Endodermal cell (in vitro differentiated cells): ENCODE measurements at regions not wholly inside any gene's neighbourhood (a gene's known extent, or its start where the extent isn't known, plus 50 kb on each side); places are given as distances from the start of the nearest gene placed in this dataset.
A peak's percentile ranks its signal among the peaks of the same experiment; 100 is the strongest.

Experiments
- DNase-seq: peaks from one replicate; pipeline ENCODE4 v3.0.0-alpha.2; 2017
- H3K27ac ChIP-seq: 2 replicates; pipeline ENCODE4 v1.5.1; 2013; ENCODE audit warnings: mild to moderate bottlenecking, low read depth, low read length, moderate library complexity
- H3K27me3 ChIP-seq: 2 replicates; pipeline ENCODE4 v1.6.1; 2013; ENCODE audit warnings: mild to moderate bottlenecking, low read length, moderate library complexity; ENCODE audit not compliant: insufficient read depth, control insufficient read depth, poor library complexity, severe bottlenecking
- H3K36me3 ChIP-seq: 2 replicates; pipeline ENCODE4 v1.7.0; 2013; ENCODE audit warnings: mild to moderate bottlenecking, low read length, moderate library complexity; ENCODE audit not compliant: control insufficient read depth, insufficient read depth
- H3K4me1 ChIP-seq: one replicate; pipeline ENCODE4 v1.7.0; 2013; ENCODE audit warnings: low read length; ENCODE audit not compliant: control insufficient read depth, insufficient read depth
- H3K4me3 ChIP-seq: 2 replicates; pipeline ENCODE4 v1.5.1; 2013; ENCODE audit warnings: mild to moderate bottlenecking, low read length, moderate library complexity
- H3K9ac ChIP-seq: 2 replicates; pipeline ENCODE4 v1.6.1; 2013; ENCODE audit warnings: mild to moderate bottlenecking, low read length, moderate library complexity; ENCODE audit not compliant: poor library complexity, severe bottlenecking; ENCODE audit errors: extremely low read depth
- H3K9me3 ChIP-seq: 2 replicates; pipeline ENCODE4 v1.6.1; 2013; ENCODE audit warnings: mild to moderate bottlenecking, low read length, moderate library complexity; ENCODE audit not compliant: control insufficient read depth
- H3K27ac Mint-ChIP-seq: 2 replicates; pipeline ENCODE4 v1.8.0; 2020; ENCODE audit warnings: mixed read lengths
- H3K27me3 Mint-ChIP-seq: 2 replicates; pipeline ENCODE4 v1.8.0; 2021; ENCODE audit warnings: mild to moderate bottlenecking, mixed read lengths; ENCODE audit not compliant: insufficient read depth
- H3K36me3 Mint-ChIP-seq: 2 replicates; pipeline ENCODE4 v1.8.0; 2020; ENCODE audit warnings: low read depth, mixed read lengths
- H3K4me1 Mint-ChIP-seq: 2 replicates; pipeline ENCODE4 v1.8.0; 2020; ENCODE audit warnings: mixed read lengths
- H3K4me3 Mint-ChIP-seq: 2 replicates; pipeline ENCODE4 v1.8.0; 2020; ENCODE audit warnings: mild to moderate bottlenecking, moderate library complexity, mixed read lengths
- H3K9me3 Mint-ChIP-seq: 2 replicates; pipeline ENCODE4 v1.8.0; 2020; ENCODE audit warnings: mild to moderate bottlenecking, mixed read lengths
- WGBS, 2 experiments: methylation state at CpG; one replicate each; pipeline versions ENCODE4 v1.1.5 to v1.1.7; 2013; ENCODE audit warnings: missing lambda C conversion rate in 2 of 2, mixed read lengths in 1 of 2; ENCODE audit not compliant: insufficient coverage in 1 of 2, insufficient read length in 1 of 2; 5-methylcytosine and 5-hydroxymethylcytosine counted together
- TF ChIP-seq, protein P1 (sequence below): fragments of 200-600 bp; sonication (generic); conservative IDR thresholded peaks from 2 replicates; pipeline ENCODE4 v1.5.0; 2021; ENCODE audit warnings: antibody characterized with exemption, mild to moderate bottlenecking

DNA sequence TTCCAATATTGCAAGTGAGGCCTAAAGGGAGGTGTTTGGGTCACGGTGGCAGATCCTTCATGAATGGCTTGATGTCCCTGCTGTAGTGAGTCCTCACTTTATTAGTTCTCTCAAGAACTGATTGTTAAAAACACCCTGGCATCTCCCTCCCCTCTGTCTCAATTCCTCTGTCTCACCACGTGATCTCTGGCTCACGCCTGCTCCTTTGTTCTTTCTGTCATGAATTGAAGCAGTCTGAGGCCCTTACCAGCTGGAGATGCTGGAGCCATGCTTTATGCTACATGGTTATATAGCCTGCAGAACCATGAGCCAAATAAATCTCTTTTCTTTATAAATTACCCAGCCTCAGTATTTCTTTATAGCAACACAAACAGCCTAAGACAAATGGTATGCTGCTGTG, 980.7 kb upstream of the GRIA3 start:
- H3K9me3 ChIP-seq, result peaks cover 3% of the 10 kb centered on the region
- peak; percentile 64 for DNase-seq
- no peaks in the 10 kb centered on the region for H3K4me1 ChIP-seq
- peaks cover 7% of the 10 kb centered on the region for H3K9me3 Mint-ChIP-seq
- peaks cover 11% of the 10 kb centered on the region for H3K4me1 Mint-ChIP-seq
- WGBS, 2 experiments, result 77% methylated on average over 3 of the region's 3 CpGs; no CpG with 5 or more reads in 1 of the 2 experiments
- no peak overlapping the region for H3K4me3 Mint-ChIP-seq
- no peaks in the 10 kb centered on the region for H3K27me3 ChIP-seq
- H3K9ac ChIP-seq, result no peak overlapping the region
- no peaks in the 10 kb centered on the region for H3K36me3 ChIP-seq
- H3K27ac Mint-ChIP-seq, result peak overlapping the region; percentile 60
- no peak overlapping the region for H3K27ac ChIP-seq
- TF ChIP-seq, protein P1, sequence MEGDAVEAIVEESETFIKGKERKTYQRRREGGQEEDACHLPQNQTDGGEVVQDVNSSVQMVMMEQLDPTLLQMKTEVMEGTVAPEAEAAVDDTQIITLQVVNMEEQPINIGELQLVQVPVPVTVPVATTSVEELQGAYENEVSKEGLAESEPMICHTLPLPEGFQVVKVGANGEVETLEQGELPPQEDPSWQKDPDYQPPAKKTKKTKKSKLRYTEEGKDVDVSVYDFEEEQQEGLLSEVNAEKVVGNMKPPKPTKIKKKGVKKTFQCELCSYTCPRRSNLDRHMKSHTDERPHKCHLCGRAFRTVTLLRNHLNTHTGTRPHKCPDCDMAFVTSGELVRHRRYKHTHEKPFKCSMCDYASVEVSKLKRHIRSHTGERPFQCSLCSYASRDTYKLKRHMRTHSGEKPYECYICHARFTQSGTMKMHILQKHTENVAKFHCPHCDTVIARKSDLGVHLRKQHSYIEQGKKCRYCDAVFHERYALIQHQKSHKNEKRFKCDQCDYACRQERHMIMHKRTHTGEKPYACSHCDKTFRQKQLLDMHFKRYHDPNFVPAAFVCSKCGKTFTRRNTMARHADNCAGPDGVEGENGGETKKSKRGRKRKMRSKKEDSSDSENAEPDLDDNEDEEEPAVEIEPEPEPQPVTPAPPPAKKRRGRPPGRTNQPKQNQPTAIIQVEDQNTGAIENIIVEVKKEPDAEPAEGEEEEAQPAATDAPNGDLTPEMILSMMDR, result no peak
- H3K4me3 ChIP-seq, result no peak overlapping the region
- H3K27me3 Mint-ChIP-seq, result no peaks in the 10 kb centered on the region
- H3K36me3 Mint-ChIP-seq, result peaks cover 12% of the 10 kb centered on the region

DNA sequence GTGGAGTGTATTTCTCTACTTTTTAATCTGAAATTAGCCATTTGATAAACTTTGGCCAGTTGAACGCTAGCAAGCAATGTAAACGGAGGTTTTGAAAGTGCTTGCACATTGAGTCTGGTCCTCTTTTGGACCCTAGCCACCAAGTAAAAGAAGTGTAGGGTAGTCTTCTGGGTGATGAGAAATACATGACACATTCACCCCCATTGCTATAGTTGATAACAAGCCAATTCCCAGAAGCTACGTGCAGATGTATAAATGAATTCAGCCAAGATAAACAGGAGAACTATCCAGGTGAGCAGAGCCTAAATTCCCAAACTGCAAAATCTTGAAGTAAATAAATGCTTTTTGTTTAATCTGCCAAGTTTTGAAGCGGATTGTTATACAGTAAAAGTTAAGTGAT, 965.4 kb upstream of the GRIA3 start:
- no peak overlapping the region for H3K27ac ChIP-seq

DNA sequence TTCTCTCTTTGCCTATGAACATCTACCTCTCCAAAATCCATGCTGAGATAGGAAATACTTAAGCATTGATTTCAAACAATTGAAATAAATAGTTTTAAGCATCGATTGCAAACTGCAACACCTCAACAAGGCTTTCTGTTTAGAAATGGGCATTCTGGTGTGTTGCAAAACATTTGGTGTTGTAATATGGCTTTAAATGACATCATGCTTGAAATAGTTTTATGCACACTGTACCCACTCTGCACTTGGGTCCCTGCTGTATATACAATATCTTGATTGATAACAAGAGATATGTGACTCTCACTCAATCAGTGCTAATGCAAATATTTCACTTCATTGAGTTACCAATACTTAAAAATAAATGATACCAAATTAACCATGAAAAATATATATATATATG, 964.9 kb upstream of the GRIA3 start:
- Mint-ChIP-seq H3K4me1 (peaks cover 32% of the 10 kb centered on the region), H3K36me3 (peaks cover 15% of the 10 kb centered on the region), H3K27me3 (no peaks in the 10 kb centered on the region), H3K9me3 (peaks cover 10% of the 10 kb centered on the region), H3K4me3 (no peak overlapping the region), H3K27ac (no peak overlapping the region)
- TF ChIP-seq, protein P1, result no peak
- 100% methylated on average over 1 of the region's 1 CpG; no CpG with 5 or more reads in 1 of the 2 experiments for WGBS, 2 experiments
- peaks cover 19% of the 10 kb centered on the region for H3K9me3 ChIP-seq
- no peaks in the 10 kb centered on the region for H3K4me1 ChIP-seq
- no peak overlapping the region for H3K9ac ChIP-seq
- no peak overlapping the region for H3K4me3 ChIP-seq
- H3K27ac ChIP-seq, result no peak overlapping the region
- H3K27me3 ChIP-seq, result no peaks in the 10 kb centered on the region
- H3K36me3 ChIP-seq, result no peaks in the 10 kb centered on the region
- no peak for DNase-seq

More for the DNA sequence above, 965.4 kb upstream of the GRIA3 start:
- Mint-ChIP-seq H3K4me1 (peaks cover 32% of the 10 kb centered on the region), H3K4me3 (no peak overlapping the region), H3K9me3 (peaks cover 10% of the 10 kb centered on the region), H3K27ac (no peak overlapping the region), H3K36me3 (peaks cover 12% of the 10 kb centered on the region), H3K27me3 (no peaks in the 10 kb centered on the region)
- Histone ChIP-seq H3K27me3 (no peaks in the 10 kb centered on the region), H3K9ac (no peak overlapping the region), H3K9me3 (peaks cover 23% of the 10 kb centered on the region), H3K4me3 (no peak overlapping the region), H3K4me1 (no peaks in the 10 kb centered on the region), H3K36me3 (no peaks in the 10 kb centered on the region)
- 100% methylated on average over 4 of the region's 4 CpGs; no CpG with 5 or more reads in 1 of the 2 experiments for WGBS, 2 experiments
- TF ChIP-seq, protein P1, result no peak
- no peak for DNase-seq
